ENCODE measurements at regions not wholly inside any gene's neighbourhood (a gene's known extent, or its start where the extent isn't known, plus 50 kb on each side); places are given as distances from the start of the nearest gene placed in this dataset.
A peak's percentile ranks its signal among the peaks of the same experiment; 100 is the strongest.
"Not testable (repeated sequence)": the region's sequence is repeated elsewhere in the genome, so short reads cannot be mapped to it uniquely, and the experiment has no call there.

DNA sequence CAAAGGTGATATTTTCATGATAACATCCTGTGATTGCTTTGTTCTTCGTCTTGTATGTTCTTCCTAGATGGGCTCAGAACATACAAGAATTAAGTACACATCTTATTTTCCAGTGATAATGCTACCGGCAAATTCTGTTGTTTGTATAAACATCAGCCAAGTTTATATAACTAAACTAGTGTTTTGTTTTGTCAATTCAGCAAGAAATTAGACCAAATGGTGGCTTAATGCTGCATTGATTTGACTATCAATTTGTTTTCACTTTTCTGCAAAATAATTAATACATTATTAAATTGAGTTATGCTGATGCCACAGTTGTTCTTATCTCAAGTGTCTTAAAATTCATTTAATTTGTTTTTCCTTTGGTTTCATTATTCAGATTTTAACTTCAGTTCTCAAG is 177.7 kb downstream of the OR4F29 start:
- H3K36me3 ChIP-seq (ENCODE audit: control insufficient read depth in 1 of 2, insufficient read depth in 2 of 2, low read length in 1 of 2); ATAC-seq (ENCODE audit: low FRiP score); H3K27ac ChIP-seq (ENCODE audit: low read depth in 1 of 2, low read length in 2 of 2); H3K9me3 ChIP-seq (ENCODE audit: control insufficient read depth, low read length); intact Hi-C loops (cut with DNase I); H3K4me1 ChIP-seq (ENCODE audit: control insufficient read depth in 1 of 2, insufficient read depth in 2 of 2, low read length in 2 of 2); DNase-seq; H3K27me3 ChIP-seq (ENCODE audit: control insufficient read depth in 1 of 2, insufficient read depth in 2 of 2, low read length in 1 of 2); H3K4me3 ChIP-seq (ENCODE audit: low read length in 2 of 2): not testable (repeated sequence)
- WGBS, 2 donors = 84 to 89% methylated on average over 1 to 2 of the region's 2 CpGs

DNA sequence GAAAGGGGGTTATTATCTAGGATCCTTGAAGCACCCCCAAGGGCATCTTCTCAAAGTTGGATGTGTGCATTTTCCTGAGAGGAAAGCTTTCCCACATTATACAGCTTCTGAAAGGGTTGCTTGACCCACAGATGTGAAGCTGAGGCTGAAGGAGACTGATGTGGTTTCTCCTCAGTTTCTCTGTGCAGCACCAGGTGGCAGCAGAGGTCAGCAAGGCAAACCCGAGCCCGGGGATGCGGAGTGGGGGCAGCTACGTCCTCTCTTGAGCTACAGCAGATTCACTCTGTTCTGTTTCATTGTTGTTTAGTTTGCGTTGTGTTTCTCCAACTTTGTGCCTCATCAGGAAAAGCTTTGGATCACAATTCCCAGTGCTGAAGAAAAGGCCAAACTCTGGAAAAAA is 183.7 kb downstream of the OR4F29 start:
- not testable (repeated sequence) for H3K36me3 ChIP-seq (ENCODE audit: control insufficient read depth in 1 of 2, insufficient read depth in 2 of 2, low read length in 1 of 2); ATAC-seq (ENCODE audit: low FRiP score)
- whole genome bisulfite sequencing, 2 donors = 0 to 25% methylated on average over 4 to 5 of the region's 5 CpGs

More for the DNA sequence above, 183.7 kb downstream of the OR4F29 start:
- DNase-seq = peak; percentile 81 to 83
- H3K27me3 ChIP-seq (ENCODE audit: control insufficient read depth in 1 of 2, insufficient read depth in 2 of 2, low read length in 1 of 2); intact Hi-C loops (cut with DNase I); H3K4me3 ChIP-seq (ENCODE audit: low read length in 2 of 2); H3K27ac ChIP-seq (ENCODE audit: low read depth in 1 of 2, low read length in 2 of 2); H3K9me3 ChIP-seq (ENCODE audit: control insufficient read depth, low read length); H3K4me1 ChIP-seq (ENCODE audit: control insufficient read depth in 1 of 2, insufficient read depth in 2 of 2, low read length in 2 of 2): not testable (repeated sequence)

Data from aorta (tissue), 5 donors.